ENCODE measurements at regions not wholly inside any gene's neighbourhood (a gene's known extent, or its start where the extent isn't known, plus 50 kb on each side); places are given as distances from the start of the nearest gene placed in this dataset.

GRCh38 chr4:126869967-126870366, 762.8 kb upstream of the INTU start:
- TF ChIP-seq CTCF (IDR thresholded peaks at IDR 0.05; ENCODE audit: insufficient read depth, low read length) (no peak), POLR2AphosphoS5 (IDR thresholded peaks at IDR 0.05; ENCODE audit: low read depth) (no peak)

All from HL-60 (cell line).